Loucy (cell line): ENCODE measurements at regions not wholly inside any gene's neighbourhood (a gene's known extent, or its start where the extent isn't known, plus 50 kb on each side); places are given as distances from the start of the nearest gene placed in this dataset.

ENCODE experiments used
- EZH2phosphoT487 ChIP-seq: fragments of 200-600 bp; IDR thresholded peaks from 2 replicates; pipeline ENCODE4 v1.6.1; 2018; ENCODE audit warnings: antibody characterized with exemption, mild to moderate bottlenecking, moderate library complexity, borderline replicate concordance
- TF ChIP-seq, protein P1 (sequence below): fragments of 200-600 bp; sonication (generic); conservative IDR thresholded peaks from 2 replicates; pipeline ENCODE4 v1.5.1; 2014; ENCODE audit warnings: mild to moderate bottlenecking, antibody characterized with exemption, low read length

DNA sequence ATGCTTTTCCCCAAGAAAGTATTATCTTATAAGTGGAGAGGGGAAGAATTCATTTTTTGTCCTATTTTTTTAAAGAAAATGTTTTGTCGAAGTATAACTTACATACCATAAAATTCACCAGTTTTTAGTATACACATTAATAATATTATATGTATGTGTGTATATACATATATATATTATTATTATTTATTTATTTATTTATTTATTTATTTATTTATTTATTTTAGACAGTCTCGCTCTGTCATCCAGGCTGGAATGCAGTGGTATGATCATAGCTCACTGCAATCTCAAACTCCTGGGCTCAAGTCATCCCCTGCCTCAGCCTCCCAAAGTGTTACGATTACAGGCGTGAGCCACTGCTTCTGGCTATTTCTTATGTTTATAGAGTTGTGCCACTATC lies 334.1 kb downstream of the ZNF674 start:
- TF ChIP-seq, protein P1, sequence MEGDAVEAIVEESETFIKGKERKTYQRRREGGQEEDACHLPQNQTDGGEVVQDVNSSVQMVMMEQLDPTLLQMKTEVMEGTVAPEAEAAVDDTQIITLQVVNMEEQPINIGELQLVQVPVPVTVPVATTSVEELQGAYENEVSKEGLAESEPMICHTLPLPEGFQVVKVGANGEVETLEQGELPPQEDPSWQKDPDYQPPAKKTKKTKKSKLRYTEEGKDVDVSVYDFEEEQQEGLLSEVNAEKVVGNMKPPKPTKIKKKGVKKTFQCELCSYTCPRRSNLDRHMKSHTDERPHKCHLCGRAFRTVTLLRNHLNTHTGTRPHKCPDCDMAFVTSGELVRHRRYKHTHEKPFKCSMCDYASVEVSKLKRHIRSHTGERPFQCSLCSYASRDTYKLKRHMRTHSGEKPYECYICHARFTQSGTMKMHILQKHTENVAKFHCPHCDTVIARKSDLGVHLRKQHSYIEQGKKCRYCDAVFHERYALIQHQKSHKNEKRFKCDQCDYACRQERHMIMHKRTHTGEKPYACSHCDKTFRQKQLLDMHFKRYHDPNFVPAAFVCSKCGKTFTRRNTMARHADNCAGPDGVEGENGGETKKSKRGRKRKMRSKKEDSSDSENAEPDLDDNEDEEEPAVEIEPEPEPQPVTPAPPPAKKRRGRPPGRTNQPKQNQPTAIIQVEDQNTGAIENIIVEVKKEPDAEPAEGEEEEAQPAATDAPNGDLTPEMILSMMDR: no peak
- no peak for TF ChIP-seq EZH2phosphoT487
